ENCODE measurements at regions not wholly inside any gene's neighbourhood (a gene's known extent, or its start where the extent isn't known, plus 50 kb on each side); places are given as distances from the start of the nearest gene placed in this dataset.

DNA sequence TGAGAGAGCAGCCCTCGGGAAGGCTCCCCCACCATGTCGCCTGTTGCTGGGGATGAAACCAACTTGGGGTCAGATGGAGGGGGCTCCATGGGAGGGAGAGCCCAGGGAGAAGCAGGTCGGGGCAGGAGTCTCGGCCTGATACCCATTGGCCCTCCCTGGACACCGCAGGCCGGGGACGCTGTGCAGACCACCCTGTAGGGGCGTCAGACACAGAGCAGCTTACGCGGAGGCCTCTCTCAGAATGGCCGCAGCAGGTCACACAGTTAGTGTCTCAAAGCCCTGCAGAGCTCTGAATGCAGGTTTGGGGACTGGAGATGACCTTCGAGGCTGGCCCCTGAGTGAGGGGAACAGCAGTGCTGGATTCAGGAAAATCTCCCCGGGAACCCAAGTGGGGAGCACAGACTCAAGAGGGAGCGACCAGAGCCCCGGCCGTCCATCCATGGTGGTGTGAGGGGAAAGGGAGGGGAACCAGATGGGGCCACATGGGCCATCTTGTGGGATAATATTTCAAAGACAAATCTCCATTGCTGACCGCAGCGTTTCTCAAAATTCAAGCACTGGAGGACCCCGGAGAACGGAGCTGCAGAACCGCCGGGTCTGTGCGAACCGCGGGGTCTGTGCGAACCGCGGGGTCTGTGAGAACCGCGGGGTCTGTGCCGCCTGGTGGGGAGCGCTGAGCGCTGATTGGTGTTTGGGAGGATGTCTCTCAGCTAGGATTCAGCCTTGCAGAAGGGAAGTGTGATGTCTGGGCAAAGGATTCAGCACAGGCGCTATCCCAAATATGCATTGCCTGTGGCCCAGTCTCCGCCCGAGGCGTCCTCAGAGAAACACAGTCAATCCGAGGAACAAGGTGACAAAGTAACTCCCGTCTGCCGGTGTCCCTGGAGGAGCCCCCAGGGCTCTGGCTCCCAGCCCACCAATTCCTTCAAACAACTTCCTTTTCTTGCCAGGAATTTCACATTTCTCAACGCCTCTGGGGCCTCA is 324.4 kb upstream of the RTL1 start:
- in situ Hi-C loops (cut with HindIII; ENCODE audit: extremely low pct_ligation_motif_present, low pct_unique_long_range_greater_than_20kb), result no loop called here
- H3K4me3 ChIP-seq (replicated peaks in 1 of 3; ENCODE audit: insufficient read depth in 1 of 3, low read depth in 2 of 3, low read length in 3 of 3), result no peak overlapping the region
- peaks cover 59% of the 10 kb centered on the region for H3K4me1 ChIP-seq (ENCODE audit: insufficient read depth, low read length)
- CTCF ChIA-PET (ENCODE audit: low intra/inter-chr PET ratio, low total read pairs), result no interaction called here
- no peaks in the 10 kb centered on the region for H3K36me3 ChIP-seq (replicated peaks in 1 of 2; ENCODE audit: control insufficient read depth in 1 of 2, insufficient read depth in 2 of 2, low read length in 2 of 2)
- BruUV-seq (replicated peaks), result no TSS peak
- TF ChIP-seq MIER3 (CRISPR knock-in tag; IDR thresholded peaks at IDR 0.05; ENCODE audit: borderline replicate concordance) (no peak), MEIS1 (CRISPR knock-in tag; IDR thresholded peaks at IDR 0.05; ENCODE audit: borderline replicate concordance) (no peak), MED1 (CRISPR knock-in tag; IDR thresholded peaks at IDR 0.05) (no peak), NFATC3 (CRISPR knock-in tag; IDR thresholded peaks at IDR 0.05) (no peak), ZNF737 (CRISPR knock-in tag; IDR thresholded peaks at IDR 0.05; ENCODE audit: borderline replicate concordance) (no peak), ZNF367 (CRISPR knock-in tag; IDR thresholded peaks at IDR 0.05; ENCODE audit: borderline replicate concordance) (no peak), ZNF331 (CRISPR knock-in tag; IDR thresholded peaks at IDR 0.05) (no peak), MIER2 (CRISPR knock-in tag; IDR thresholded peaks at IDR 0.05) (no peak), PPARG (CRISPR knock-in tag; conservative IDR thresholded peaks at IDR 0.05) (no peak), ZNF274 (CRISPR knock-in tag; IDR thresholded peaks at IDR 0.05) (no peak), CREB1 (IDR thresholded peaks at IDR 0.05) (no peak), CREB1 (CRISPR knock-in tag; IDR thresholded peaks at IDR 0.05) (no peak), ZNF841 (CRISPR knock-in tag; IDR thresholded peaks at IDR 0.05; ENCODE audit: borderline replicate concordance) (no peak)
- TF ChIP-seq, protein P1, sequence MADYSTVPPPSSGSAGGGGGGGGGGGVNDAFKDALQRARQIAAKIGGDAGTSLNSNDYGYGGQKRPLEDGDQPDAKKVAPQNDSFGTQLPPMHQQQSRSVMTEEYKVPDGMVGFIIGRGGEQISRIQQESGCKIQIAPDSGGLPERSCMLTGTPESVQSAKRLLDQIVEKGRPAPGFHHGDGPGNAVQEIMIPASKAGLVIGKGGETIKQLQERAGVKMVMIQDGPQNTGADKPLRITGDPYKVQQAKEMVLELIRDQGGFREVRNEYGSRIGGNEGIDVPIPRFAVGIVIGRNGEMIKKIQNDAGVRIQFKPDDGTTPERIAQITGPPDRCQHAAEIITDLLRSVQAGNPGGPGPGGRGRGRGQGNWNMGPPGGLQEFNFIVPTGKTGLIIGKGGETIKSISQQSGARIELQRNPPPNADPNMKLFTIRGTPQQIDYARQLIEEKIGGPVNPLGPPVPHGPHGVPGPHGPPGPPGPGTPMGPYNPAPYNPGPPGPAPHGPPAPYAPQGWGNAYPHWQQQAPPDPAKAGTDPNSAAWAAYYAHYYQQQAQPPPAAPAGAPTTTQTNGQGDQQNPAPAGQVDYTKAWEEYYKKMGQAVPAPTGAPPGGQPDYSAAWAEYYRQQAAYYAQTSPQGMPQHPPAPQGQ (CRISPR knock-in tag; IDR thresholded peaks at IDR 0.05; ENCODE audit: borderline replicate concordance), result no peak
- TF ChIP-seq, protein P2, sequence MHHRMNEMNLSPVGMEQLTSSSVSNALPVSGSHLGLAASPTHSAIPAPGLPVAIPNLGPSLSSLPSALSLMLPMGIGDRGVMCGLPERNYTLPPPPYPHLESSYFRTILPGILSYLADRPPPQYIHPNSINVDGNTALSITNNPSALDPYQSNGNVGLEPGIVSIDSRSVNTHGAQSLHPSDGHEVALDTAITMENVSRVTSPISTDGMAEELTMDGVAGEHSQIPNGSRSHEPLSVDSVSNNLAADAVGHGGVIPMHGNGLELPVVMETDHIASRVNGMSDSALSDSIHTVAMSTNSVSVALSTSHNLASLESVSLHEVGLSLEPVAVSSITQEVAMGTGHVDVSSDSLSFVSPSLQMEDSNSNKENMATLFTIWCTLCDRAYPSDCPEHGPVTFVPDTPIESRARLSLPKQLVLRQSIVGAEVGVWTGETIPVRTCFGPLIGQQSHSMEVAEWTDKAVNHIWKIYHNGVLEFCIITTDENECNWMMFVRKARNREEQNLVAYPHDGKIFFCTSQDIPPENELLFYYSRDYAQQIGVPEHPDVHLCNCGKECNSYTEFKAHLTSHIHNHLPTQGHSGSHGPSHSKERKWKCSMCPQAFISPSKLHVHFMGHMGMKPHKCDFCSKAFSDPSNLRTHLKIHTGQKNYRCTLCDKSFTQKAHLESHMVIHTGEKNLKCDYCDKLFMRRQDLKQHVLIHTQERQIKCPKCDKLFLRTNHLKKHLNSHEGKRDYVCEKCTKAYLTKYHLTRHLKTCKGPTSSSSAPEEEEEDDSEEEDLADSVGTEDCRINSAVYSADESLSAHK (CRISPR knock-in tag; IDR thresholded peaks at IDR 0.05; ENCODE audit: borderline replicate concordance), result no peak
- TF ChIP-seq, protein P3, sequence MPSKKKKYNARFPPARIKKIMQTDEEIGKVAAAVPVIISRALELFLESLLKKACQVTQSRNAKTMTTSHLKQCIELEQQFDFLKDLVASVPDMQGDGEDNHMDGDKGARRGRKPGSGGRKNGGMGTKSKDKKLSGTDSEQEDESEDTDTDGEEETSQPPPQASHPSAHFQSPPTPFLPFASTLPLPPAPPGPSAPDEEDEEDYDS (CRISPR knock-in tag; IDR thresholded peaks at IDR 0.05), result no peak
- intact Hi-C loops (cut with micrococcal nuclease; ENCODE audit: unreplicated experiment), result no loop called here
- no peak overlapping the region for H3K27ac ChIP-seq (ENCODE audit: extremely low read length, insufficient read depth, low read length)
- H3K9ac ChIP-seq (ENCODE audit: insufficient read depth, low read depth, low read length), result no peak overlapping the region
- POLR2A ChIA-PET, result no interaction called here
- ATAC-seq, result no peak
- H3K4me2 ChIP-seq (ENCODE audit: low read depth, low read length), result no peak overlapping the region
- no peaks in the 10 kb centered on the region for H4K20me1 ChIP-seq (ENCODE audit: insufficient read depth, low read length)
- no peak for FAIRE-seq
- no peak overlapping the region for H2AFZ ChIP-seq (ENCODE audit: low read length)
- H3K27me3 ChIP-seq (ENCODE audit: control insufficient read depth in 1 of 2, insufficient read depth in 2 of 2, low read length in 2 of 2), result peaks cover 0 to 10% of the 10 kb centered on the region in 2 experiments; a peak in 3 of 5 replicates
- H3K9me3 ChIP-seq (ENCODE audit: low read length), result no peaks in the 10 kb centered on the region
- H3K79me2 ChIP-seq (ENCODE audit: insufficient read depth, low read length), result no peaks in the 10 kb centered on the region
- no peak for DNase-seq (ENCODE audit: low spot score)
- 82% methylated on average over 27 of the region's 41 CpGs for WGBS (ENCODE audit: low lambda C conversion rate)
